G401 (cell line): ENCODE measurements at regions not wholly inside any gene's neighbourhood (a gene's known extent, or its start where the extent isn't known, plus 50 kb on each side); places are given as distances from the start of the nearest gene placed in this dataset.
A peak's percentile ranks its signal among the peaks of the same experiment; 100 is the strongest.

ENCODE experiments used
- DNase-seq: peaks from one replicate; pipeline ENCODE4 v3.0.0-alpha.2; 2015; ENCODE audit warnings: low spot score
- in situ Hi-C: cut with HindIII; loops from 2 replicates; pipeline ENCODE4 v1.10.0; 2016; ENCODE audit warnings: low sequenced_read_pairs, mixed read lengths

- DNase-seq = no peak
- in situ Hi-C loops = no loop called here
Measured at GRCh38 chr10:31619531-31620061, 300.6 kb downstream of the ZEB1 start.

- in situ Hi-C loops = no loop called here
Measured at GRCh38 chr10:31618541-31619291, 299.7 kb downstream of the ZEB1 start.

GRCh38 chr10:31617757-31618156, 298.7 kb downstream of the ZEB1 start:
- in situ Hi-C loops = no loop called here
- DNase-seq = no peak

More at GRCh38 chr10:31618541-31619291, 299.7 kb downstream of the ZEB1 start:
- no peak for DNase-seq

- in situ Hi-C loops = no loop called here
- no peak for DNase-seq
Measured at GRCh38 chr10:31617133-31617532, 298.1 kb downstream of the ZEB1 start.

GRCh38 chr10:31615129-31615528, 296.1 kb downstream of the ZEB1 start:
- in situ Hi-C loops = no loop called here
- DNase-seq = no peak

- in situ Hi-C loops = no loop called here
- DNase-seq = no peak
Measured at GRCh38 chr10:31614611-31615010, 295.6 kb downstream of the ZEB1 start.

- no peak for DNase-seq
- in situ Hi-C loops = no loop called here
Measured at GRCh38 chr10:31612082-31612481, 293.1 kb downstream of the ZEB1 start.

- in situ Hi-C loops = no loop called here
- DNase-seq = no peak
Measured at GRCh38 chr10:31611161-31611560, 292.1 kb downstream of the ZEB1 start.

- no peak for DNase-seq
- in situ Hi-C loops = no loop called here
Measured at GRCh38 chr10:31607481-31607880, 288.5 kb downstream of the ZEB1 start.

GRCh38 chr10:31606841-31607240, 287.8 kb downstream of the ZEB1 start:
- in situ Hi-C loops = no loop called here
- DNase-seq = no peak

- no peak for DNase-seq
- in situ Hi-C loops = no loop called here
Measured at GRCh38 chr10:31605861-31606525, 287.0 kb downstream of the ZEB1 start.

- in situ Hi-C loops = no loop called here
Measured at GRCh38 chr10:31605426-31605825, 286.4 kb downstream of the ZEB1 start.

GRCh38 chr10:31604646-31605170, 285.7 kb downstream of the ZEB1 start:
- in situ Hi-C loops = no loop called here
- no peak for DNase-seq

More at GRCh38 chr10:31605426-31605825, 286.4 kb downstream of the ZEB1 start:
- no peak for DNase-seq

- in situ Hi-C loops = no loop called here
- no peak for DNase-seq
Measured at GRCh38 chr10:31604096-31604495, 285.1 kb downstream of the ZEB1 start.

GRCh38 chr10:31603235-31604087, 284.4 kb downstream of the ZEB1 start:
- in situ Hi-C loops = no loop called here
- DNase-seq = peak; percentile 58

GRCh38 chr10:31602541-31603234, 283.7 kb downstream of the ZEB1 start:
- in situ Hi-C loops = no loop called here
- DNase-seq = peak; percentile 8

GRCh38 chr10:31601136-31601535, 282.1 kb downstream of the ZEB1 start:
- DNase-seq = no peak
- in situ Hi-C loops = no loop called here

GRCh38 chr10:31599626-31600504, 280.8 kb downstream of the ZEB1 start:
- in situ Hi-C loops = no loop called here
- DNase-seq = no peak
